ENCODE measurements at regions not wholly inside any gene's neighbourhood (a gene's known extent, or its start where the extent isn't known, plus 50 kb on each side); places are given as distances from the start of the nearest gene placed in this dataset.

DNA sequence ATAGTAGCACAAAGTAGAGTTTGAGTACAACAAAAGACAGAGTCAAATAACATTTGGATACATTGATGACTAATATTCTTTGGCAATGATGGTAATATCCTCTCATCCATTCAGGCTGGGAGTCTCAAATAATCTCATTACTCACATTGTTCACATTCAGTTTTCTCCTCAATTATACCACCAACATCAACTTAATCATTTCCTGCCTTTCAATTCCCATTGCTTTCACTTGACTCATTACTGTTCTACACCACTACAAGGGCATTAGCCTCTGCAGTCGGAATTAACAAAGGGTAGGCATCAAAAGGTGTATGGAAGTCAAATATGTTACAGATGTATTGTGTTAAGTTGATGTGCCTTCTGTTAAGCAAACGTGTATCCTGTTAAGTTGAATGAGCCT, 518.4 kb upstream of the SLITRK1 start:
- Histone ChIP-seq H3K9me3 (ENCODE audit: low read length) (no peaks in the 10 kb centered on the region), H3K4me1 (ENCODE audit: insufficient read depth, low read length) (peaks cover 17% of the 10 kb centered on the region), H2AFZ (ENCODE audit: low read length) (no peak overlapping the region), H3K4me3 (ENCODE audit: low read length) (no peak overlapping the region), H3K9ac (ENCODE audit: low read length) (no peak overlapping the region), H3K27me3 (ENCODE audit: low read length) (no peaks in the 10 kb centered on the region), H3K9me2 (replicated peaks; ENCODE audit: low read length) (no peaks in the 10 kb centered on the region), H4K20me1 (ENCODE audit: low read length) (no peaks in the 10 kb centered on the region), H3K4me2 (ENCODE audit: low read length) (0 out of 2 replicates have a peak overlapping the region, but pooled peaks have one; percentile 13), H3K36me3 (ENCODE audit: low read depth, low read length) (no peaks in the 10 kb centered on the region), H3K79me2 (ENCODE audit: low read length) (no peaks in the 10 kb centered on the region), H3F3A (ENCODE audit: low read length, unreplicated experiment) (no peaks in the 10 kb centered on the region), H3K27ac (ENCODE audit: low read length) (peak overlapping the region; percentile 66)
- BruUV-seq (replicated peaks) = no TSS peak
- ChIA-PET POLR2A (ENCODE audit: unreplicated experiment) (no interaction called here), CTCF (no interaction called here)
- ATAC-seq (peak; percentile 82), DNase-seq (peak; percentile 74)
- TF ChIP-seq EZH2 (IDR thresholded peaks at IDR 0.05; ENCODE audit: low read length, unreplicated experiment) = no peak
- TF ChIP-seq, protein P1, sequence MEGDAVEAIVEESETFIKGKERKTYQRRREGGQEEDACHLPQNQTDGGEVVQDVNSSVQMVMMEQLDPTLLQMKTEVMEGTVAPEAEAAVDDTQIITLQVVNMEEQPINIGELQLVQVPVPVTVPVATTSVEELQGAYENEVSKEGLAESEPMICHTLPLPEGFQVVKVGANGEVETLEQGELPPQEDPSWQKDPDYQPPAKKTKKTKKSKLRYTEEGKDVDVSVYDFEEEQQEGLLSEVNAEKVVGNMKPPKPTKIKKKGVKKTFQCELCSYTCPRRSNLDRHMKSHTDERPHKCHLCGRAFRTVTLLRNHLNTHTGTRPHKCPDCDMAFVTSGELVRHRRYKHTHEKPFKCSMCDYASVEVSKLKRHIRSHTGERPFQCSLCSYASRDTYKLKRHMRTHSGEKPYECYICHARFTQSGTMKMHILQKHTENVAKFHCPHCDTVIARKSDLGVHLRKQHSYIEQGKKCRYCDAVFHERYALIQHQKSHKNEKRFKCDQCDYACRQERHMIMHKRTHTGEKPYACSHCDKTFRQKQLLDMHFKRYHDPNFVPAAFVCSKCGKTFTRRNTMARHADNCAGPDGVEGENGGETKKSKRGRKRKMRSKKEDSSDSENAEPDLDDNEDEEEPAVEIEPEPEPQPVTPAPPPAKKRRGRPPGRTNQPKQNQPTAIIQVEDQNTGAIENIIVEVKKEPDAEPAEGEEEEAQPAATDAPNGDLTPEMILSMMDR (conservative IDR thresholded peaks at IDR 0.05; ENCODE audit: low read depth, low read length) = no peak
- TF ChIP-seq EZH2phosphoT487 (IDR thresholded peaks at IDR 0.05; ENCODE audit: borderline replicate concordance, low read length) = no peak
- intact Hi-C loops (cut with micrococcal nuclease) = no loop called here

DNA sequence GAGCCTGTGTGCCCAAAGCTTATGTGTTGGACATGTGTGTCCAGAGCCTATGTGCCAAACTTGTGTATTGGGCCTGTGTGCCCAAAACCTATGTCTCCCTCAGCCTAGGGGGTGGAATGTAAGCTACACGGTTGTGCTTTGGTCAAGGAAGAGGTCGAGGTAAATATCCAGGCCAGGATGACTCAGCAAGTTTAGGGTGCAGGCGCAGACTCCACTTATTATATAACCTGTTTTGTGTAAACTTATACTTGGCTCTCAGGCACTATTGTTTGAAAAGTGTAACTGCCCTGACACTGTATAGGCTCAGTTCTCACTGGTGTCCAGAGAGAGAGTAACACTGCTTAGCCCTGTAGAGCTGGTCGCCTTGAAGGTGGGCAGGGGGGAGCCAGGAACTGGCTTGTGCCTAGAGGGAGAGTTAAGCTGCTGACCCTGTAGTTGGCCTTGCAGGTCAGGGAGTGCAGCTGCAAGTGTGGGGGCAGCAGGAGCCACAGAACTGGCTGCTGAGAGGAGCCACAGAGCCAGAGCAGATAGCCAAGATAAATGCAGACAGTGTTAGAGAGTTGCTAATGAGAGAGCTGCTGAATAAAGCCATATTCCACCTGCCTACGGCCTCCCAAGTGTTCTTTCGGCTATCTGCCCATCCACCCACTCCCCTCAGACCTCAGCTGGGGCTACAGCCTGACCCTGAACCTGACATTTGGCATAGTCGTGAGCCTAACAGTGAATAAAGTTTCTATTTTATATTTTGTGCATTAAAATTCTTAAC, 517.2 kb upstream of the SLITRK1 start:
- peak; percentile 60 for ATAC-seq
- Histone ChIP-seq H3K27me3 (ENCODE audit: low read length) (no peaks in the 10 kb centered on the region), H3K9ac (ENCODE audit: low read length) (no peak overlapping the region; the same call in 1 of the 2 replicates), H4K20me1 (ENCODE audit: low read length) (no peaks in the 10 kb centered on the region), H3K36me3 (ENCODE audit: low read depth, low read length) (no peaks in the 10 kb centered on the region), H3K27ac (ENCODE audit: low read length) (peak overlapping the region; percentile 59), H2AFZ (ENCODE audit: low read length) (no peak overlapping the region), H3F3A (ENCODE audit: low read length, unreplicated experiment) (no peaks in the 10 kb centered on the region), H3K9me3 (ENCODE audit: low read length) (no peaks in the 10 kb centered on the region), H3K79me2 (ENCODE audit: low read length) (no peaks in the 10 kb centered on the region), H3K9me2 (replicated peaks; ENCODE audit: low read length) (no peaks in the 10 kb centered on the region), H3K4me1 (ENCODE audit: insufficient read depth, low read length) (peaks cover 17% of the 10 kb centered on the region), H3K4me3 (ENCODE audit: low read length) (no peak overlapping the region), H3K4me2 (ENCODE audit: low read length) (peak overlapping the region; percentile 20; the same call in 1 of the 2 replicates)
- POLR2A ChIA-PET (ENCODE audit: unreplicated experiment) = no interaction called here
- intact Hi-C loops (cut with micrococcal nuclease) = no loop called here
- no TSS peak for BruUV-seq (replicated peaks)
- CTCF ChIA-PET = no interaction called here
- TF ChIP-seq EZH2 (IDR thresholded peaks at IDR 0.05; ENCODE audit: low read length, unreplicated experiment) = no peak
- TF ChIP-seq, protein P1 (conservative IDR thresholded peaks at IDR 0.05; ENCODE audit: low read depth, low read length) = no peak
- TF ChIP-seq EZH2phosphoT487 (IDR thresholded peaks at IDR 0.05; ENCODE audit: borderline replicate concordance, low read length) = no peak
- peak; percentile 2 for DNase-seq

DNA sequence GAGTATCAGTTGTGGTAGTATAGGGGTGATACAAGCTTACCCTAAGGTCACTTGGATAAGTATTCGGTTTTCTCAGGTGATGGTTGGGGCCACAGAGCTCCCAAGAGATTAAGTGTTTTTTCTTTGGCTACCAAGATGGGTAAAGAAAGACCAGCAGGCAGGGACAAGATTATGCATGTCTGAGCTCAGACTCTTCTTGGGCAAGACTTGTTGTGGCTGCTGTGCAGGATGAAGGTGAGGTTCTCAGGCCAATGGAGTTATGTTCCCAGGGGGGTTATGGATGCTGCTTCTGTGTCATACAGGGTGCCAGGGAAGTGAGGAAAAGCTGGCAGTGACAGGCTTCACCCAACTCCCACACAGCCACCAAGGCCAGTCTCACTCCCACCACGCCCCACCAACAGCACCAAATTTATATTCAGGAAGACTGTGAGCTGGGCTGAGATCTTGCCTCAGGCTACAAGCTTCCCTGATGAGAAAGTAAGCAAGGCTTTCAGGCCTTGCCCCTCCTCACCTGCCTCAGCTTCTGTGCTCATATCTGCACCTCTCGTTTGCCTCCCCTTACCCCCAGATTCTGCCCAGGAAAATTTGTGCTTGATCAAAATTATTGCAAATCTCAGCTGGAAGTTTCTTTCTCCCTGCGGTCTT, 511.8 kb upstream of the SLITRK1 start:
- Histone ChIP-seq H3K36me3 (ENCODE audit: low read depth, low read length) (no peaks in the 10 kb centered on the region), H3K27me3 (ENCODE audit: low read length) (no peaks in the 10 kb centered on the region), H2AFZ (ENCODE audit: low read length) (no peak overlapping the region), H3K4me2 (ENCODE audit: low read length) (no peak overlapping the region), H3K79me2 (ENCODE audit: low read length) (no peaks in the 10 kb centered on the region), H3K9me2 (replicated peaks; ENCODE audit: low read length) (no peaks in the 10 kb centered on the region), H3K9me3 (ENCODE audit: low read length) (no peaks in the 10 kb centered on the region), H3K4me3 (ENCODE audit: low read length) (no peak overlapping the region), H3F3A (ENCODE audit: low read length, unreplicated experiment) (no peaks in the 10 kb centered on the region), H4K20me1 (ENCODE audit: low read length) (no peaks in the 10 kb centered on the region), H3K27ac (ENCODE audit: low read length) (no peak overlapping the region), H3K4me1 (ENCODE audit: insufficient read depth, low read length) (peaks cover 3% of the 10 kb centered on the region; the same call in 1 of the 2 replicates), H3K9ac (ENCODE audit: low read length) (no peak overlapping the region)
- no peak for ATAC-seq
- ChIA-PET POLR2A (ENCODE audit: unreplicated experiment) (no interaction called here), CTCF (no interaction called here)
- no TSS peak for BruUV-seq (replicated peaks)
- intact Hi-C loops (cut with micrococcal nuclease) = no loop called here
- TF ChIP-seq, protein P1 (conservative IDR thresholded peaks at IDR 0.05; ENCODE audit: low read depth, low read length) = no peak
- TF ChIP-seq EZH2 (IDR thresholded peaks at IDR 0.05; ENCODE audit: low read length, unreplicated experiment) (no peak), EZH2phosphoT487 (IDR thresholded peaks at IDR 0.05; ENCODE audit: borderline replicate concordance, low read length) (no peak)
- no peak for DNase-seq
